ENCODE measurements at regions not wholly inside any gene's neighbourhood (a gene's known extent, or its start where the extent isn't known, plus 50 kb on each side); places are given as distances from the start of the nearest gene placed in this dataset.

- no peaks in the 10 kb centered on the region for H3K79me2 ChIP-seq (ENCODE audit: insufficient read depth)
- no peak overlapping the region for H3K4me3 ChIP-seq (ENCODE audit: low read depth in 2 of 2, low read length in 1 of 2)
- DNase-seq = no peak
- 46% methylated on average over 3 of the region's 7 CpGs for WGBS (ENCODE audit: low lambda C conversion rate)
- no peaks in the 10 kb centered on the region for H3K36me3 ChIP-seq (replicated peaks in 1 of 2; ENCODE audit: control insufficient read depth in 1 of 2, insufficient read depth in 2 of 2, low read length in 1 of 2)
- no peaks in the 10 kb centered on the region for H4K20me1 ChIP-seq (ENCODE audit: insufficient read depth)
- H3K27me3 ChIP-seq (ENCODE audit: insufficient read depth) = no peaks in the 10 kb centered on the region
- TF ChIP-seq NFIC (IDR thresholded peaks at IDR 0.05; ENCODE audit: borderline replicate concordance) = no peak
- TF ChIP-seq TCF12 (IDR thresholded peaks at IDR 0.05) = no peak
- no peak for TF ChIP-seq RAD21 (IDR thresholded peaks at IDR 0.05; ENCODE audit: low read length)
- TF ChIP-seq MXI1 (IDR thresholded peaks at IDR 0.05; ENCODE audit: low read depth, low read length) = no peak
- no peak for TF ChIP-seq EZH2phosphoT487 (IDR thresholded peaks at IDR 0.05; ENCODE audit: borderline replicate concordance, low read depth)
- TF ChIP-seq FOXM1 (IDR thresholded peaks at IDR 0.05; ENCODE audit: low read depth) = no peak
- no peak for TF ChIP-seq TEAD4 (IDR thresholded peaks at IDR 0.05; ENCODE audit: borderline replicate concordance, insufficient read depth)
- TF ChIP-seq REST (IDR thresholded peaks at IDR 0.05; ENCODE audit: low read depth, low read length) = no peak
- TF ChIP-seq TAF1 (IDR thresholded peaks at IDR 0.05; ENCODE audit: borderline replicate concordance, low read depth, low read length) = no peak
- no peak for TF ChIP-seq SIN3A (IDR thresholded peaks at IDR 0.05; ENCODE audit: borderline replicate concordance, low read depth, low read length)
- TF ChIP-seq, protein P1, sequence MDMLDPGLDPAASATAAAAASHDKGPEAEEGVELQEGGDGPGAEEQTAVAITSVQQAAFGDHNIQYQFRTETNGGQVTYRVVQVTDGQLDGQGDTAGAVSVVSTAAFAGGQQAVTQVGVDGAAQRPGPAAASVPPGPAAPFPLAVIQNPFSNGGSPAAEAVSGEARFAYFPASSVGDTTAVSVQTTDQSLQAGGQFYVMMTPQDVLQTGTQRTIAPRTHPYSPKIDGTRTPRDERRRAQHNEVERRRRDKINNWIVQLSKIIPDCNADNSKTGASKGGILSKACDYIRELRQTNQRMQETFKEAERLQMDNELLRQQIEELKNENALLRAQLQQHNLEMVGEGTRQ (IDR thresholded peaks at IDR 0.05; ENCODE audit: borderline replicate concordance, low read depth, low read length) = no peak
- no peaks in the 10 kb centered on the region for H3K9me2 ChIP-seq
- ChIA-PET POLR2A (no interaction called here), CTCF (interaction anchor here (1.0 to 2.0 kb wide), 2 partner anchors 45 to 69 kb away, joined by 3 to 5 read pairs; no protein-coding TSS in a partner anchor)
- no peak overlapping the region for H2AFZ ChIP-seq (ENCODE audit: low read depth)
- H3K4me2 ChIP-seq = no peak overlapping the region
- no peak overlapping the region for H3K9ac ChIP-seq
- H3K9me3 ChIP-seq = no peaks in the 10 kb centered on the region
- H3K4me1 ChIP-seq (ENCODE audit: control insufficient read depth in 1 of 2, insufficient read depth in 2 of 2, low read depth in 1 of 2, low read length in 1 of 2) = peaks cover 0 to 2% of the 10 kb centered on the region in 2 experiments; a peak in 2 of 4 replicates
- peak overlapping the region in 1 of 2 experiments; percentile 91; a peak in 1 of 4 replicates for H3K27ac ChIP-seq (ENCODE audit: low read depth in 2 of 2, low read length in 1 of 2)
- H3F3A ChIP-seq (replicated peaks; ENCODE audit: insufficient read depth) = no peaks in the 10 kb centered on the region
Measured at GRCh38 chr4:184938871-184939270, 79.4 kb upstream of the HELT start.

GRCh38 chr4:184939978-184940377, 78.3 kb upstream of the HELT start:
- Histone ChIP-seq H3K4me3 (ENCODE audit: low read depth in 2 of 2, low read length in 1 of 2) (no peak overlapping the region), H3K9ac (no peak overlapping the region), H3K36me3 (replicated peaks in 1 of 2; ENCODE audit: control insufficient read depth in 1 of 2, insufficient read depth in 2 of 2, low read length in 1 of 2) (no peaks in the 10 kb centered on the region), H3K27ac (ENCODE audit: low read depth in 2 of 2, low read length in 1 of 2) (no peak overlapping the region), H3K79me2 (ENCODE audit: insufficient read depth) (no peaks in the 10 kb centered on the region), H2AFZ (ENCODE audit: low read depth) (no peak overlapping the region), H3F3A (replicated peaks; ENCODE audit: insufficient read depth) (no peaks in the 10 kb centered on the region), H3K9me3 (no peaks in the 10 kb centered on the region), H4K20me1 (ENCODE audit: insufficient read depth) (no peaks in the 10 kb centered on the region), H3K4me1 (ENCODE audit: control insufficient read depth in 1 of 2, insufficient read depth in 2 of 2, low read depth in 1 of 2, low read length in 1 of 2) (peaks cover 0 to 2% of the 10 kb centered on the region in 2 experiments; a peak in 2 of 4 replicates), H3K27me3 (ENCODE audit: insufficient read depth) (no peaks in the 10 kb centered on the region), H3K4me2 (no peak overlapping the region), H3K9me2 (no peaks in the 10 kb centered on the region)
- ChIA-PET POLR2A (no interaction called here), CTCF (interaction anchor here (1.0 kb wide), 2 partner anchors 137 to 194 kb away, joined by 3 to 5 read pairs; no protein-coding TSS in a partner anchor)
- no peak for DNase-seq
- WGBS (ENCODE audit: low lambda C conversion rate) = 39% methylated on average over 2 of the region's 2 CpGs
- TF ChIP-seq RAD21 (IDR thresholded peaks at IDR 0.05; ENCODE audit: low read length) (no peak), RXRA (IDR thresholded peaks at IDR 0.05; ENCODE audit: borderline replicate concordance, low read depth) (no peak), FOXM1 (IDR thresholded peaks at IDR 0.05; ENCODE audit: low read depth) (no peak), EZH2phosphoT487 (IDR thresholded peaks at IDR 0.05; ENCODE audit: borderline replicate concordance, low read depth) (no peak), CHD2 (IDR thresholded peaks at IDR 0.05; ENCODE audit: low read length, partially characterized antibody) (no peak), EP300 (IDR thresholded peaks at IDR 0.05; ENCODE audit: borderline replicate concordance in 1 of 2, low read depth in 1 of 2, low read length in 1 of 2) (no peak), FOXJ3 (CRISPR knock-in tag; IDR thresholded peaks at IDR 0.05) (no peak), SIN3A (IDR thresholded peaks at IDR 0.05; ENCODE audit: borderline replicate concordance, low read depth, low read length) (no peak), GABPA (IDR thresholded peaks at IDR 0.05; ENCODE audit: low read depth) (no peak), IRF3 (IDR thresholded peaks at IDR 0.05; ENCODE audit: low read depth, low read length) (no peak), TEAD4 (IDR thresholded peaks at IDR 0.05; ENCODE audit: borderline replicate concordance, insufficient read depth) (no peak), ELF1 (IDR thresholded peaks at IDR 0.05) (no peak)
- TF ChIP-seq, protein P2, sequence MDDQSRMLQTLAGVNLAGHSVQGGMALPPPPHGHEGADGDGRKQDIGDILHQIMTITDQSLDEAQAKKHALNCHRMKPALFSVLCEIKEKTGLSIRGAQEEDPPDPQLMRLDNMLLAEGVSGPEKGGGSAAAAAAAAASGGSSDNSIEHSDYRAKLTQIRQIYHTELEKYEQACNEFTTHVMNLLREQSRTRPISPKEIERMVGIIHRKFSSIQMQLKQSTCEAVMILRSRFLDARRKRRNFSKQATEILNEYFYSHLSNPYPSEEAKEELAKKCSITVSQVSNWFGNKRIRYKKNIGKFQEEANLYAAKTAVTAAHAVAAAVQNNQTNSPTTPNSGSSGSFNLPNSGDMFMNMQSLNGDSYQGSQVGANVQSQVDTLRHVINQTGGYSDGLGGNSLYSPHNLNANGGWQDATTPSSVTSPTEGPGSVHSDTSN (IDR thresholded peaks at IDR 0.05) = no peak
- TF ChIP-seq, protein P3, sequence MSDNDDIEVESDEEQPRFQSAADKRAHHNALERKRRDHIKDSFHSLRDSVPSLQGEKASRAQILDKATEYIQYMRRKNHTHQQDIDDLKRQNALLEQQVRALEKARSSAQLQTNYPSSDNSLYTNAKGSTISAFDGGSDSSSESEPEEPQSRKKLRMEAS (IDR thresholded peaks at IDR 0.05; ENCODE audit: low read depth) = no peak

Measured in SK-N-SH (cell line).